ENCODE measurements at regions not wholly inside any gene's neighbourhood (a gene's known extent, or its start where the extent isn't known, plus 50 kb on each side); places are given as distances from the start of the nearest gene placed in this dataset.

DNA sequence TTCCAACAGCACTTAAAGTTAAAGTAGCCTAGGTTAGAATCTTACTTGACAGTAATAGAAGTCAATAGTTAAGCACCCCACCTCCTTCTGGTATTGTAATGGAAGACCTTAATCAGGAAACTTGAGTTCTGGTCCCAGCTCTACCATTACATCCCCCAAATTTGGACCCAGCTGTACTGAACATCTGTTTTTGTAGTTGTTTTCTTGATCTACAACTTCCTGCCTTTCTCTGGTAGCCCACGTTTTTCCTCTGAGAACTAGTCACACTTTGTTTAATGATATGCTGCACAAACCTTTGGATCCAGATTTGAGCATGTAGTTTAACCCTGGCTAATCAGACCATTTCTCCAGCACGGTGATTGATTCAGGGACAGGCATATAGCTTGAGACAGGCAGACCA lies 505.0 kb downstream of the HS3ST4 start:
- no peak overlapping the region for H3K4me2 ChIP-seq (ENCODE audit: control insufficient read depth, extremely low read depth, insufficient read depth, low read depth, low read length)
- H3K9ac ChIP-seq (ENCODE audit: control insufficient read depth, extremely low read depth, insufficient read depth, low read length): no peak overlapping the region
- H4K20me1 ChIP-seq (ENCODE audit: control insufficient read depth, extremely low read depth, insufficient read depth, low read length): no peaks in the 10 kb centered on the region
- no peaks in the 10 kb centered on the region for H3K27me3 ChIP-seq (ENCODE audit: control insufficient read depth, extremely low read depth, insufficient read depth, low read length)
- FAIRE-seq (no peak), DNase-seq (ENCODE audit: low read depth, low spot score) (no peak)
- H3K36me3 ChIP-seq (ENCODE audit: control insufficient read depth in 2 of 2, extremely low read depth in 1 of 2, insufficient read depth in 2 of 2, low read length in 2 of 2): no peaks in the 10 kb centered on the region
- no peaks in the 10 kb centered on the region for H3K9me1 ChIP-seq (ENCODE audit: control insufficient read depth, extremely low read depth, insufficient read depth, low read length)
- dilution Hi-C loops (cut with MboI; ENCODE audit: extremely low pct_ligation_motif_present, low sequenced_read_pairs): no loop called here
- no peaks in the 10 kb centered on the region for H3K79me2 ChIP-seq (ENCODE audit: control insufficient read depth, insufficient read depth, low read length)
- H3K4me1 ChIP-seq (ENCODE audit: control insufficient read depth, extremely low read depth, insufficient read depth, low read length): no peaks in the 10 kb centered on the region
- TF ChIP-seq, protein P1, sequence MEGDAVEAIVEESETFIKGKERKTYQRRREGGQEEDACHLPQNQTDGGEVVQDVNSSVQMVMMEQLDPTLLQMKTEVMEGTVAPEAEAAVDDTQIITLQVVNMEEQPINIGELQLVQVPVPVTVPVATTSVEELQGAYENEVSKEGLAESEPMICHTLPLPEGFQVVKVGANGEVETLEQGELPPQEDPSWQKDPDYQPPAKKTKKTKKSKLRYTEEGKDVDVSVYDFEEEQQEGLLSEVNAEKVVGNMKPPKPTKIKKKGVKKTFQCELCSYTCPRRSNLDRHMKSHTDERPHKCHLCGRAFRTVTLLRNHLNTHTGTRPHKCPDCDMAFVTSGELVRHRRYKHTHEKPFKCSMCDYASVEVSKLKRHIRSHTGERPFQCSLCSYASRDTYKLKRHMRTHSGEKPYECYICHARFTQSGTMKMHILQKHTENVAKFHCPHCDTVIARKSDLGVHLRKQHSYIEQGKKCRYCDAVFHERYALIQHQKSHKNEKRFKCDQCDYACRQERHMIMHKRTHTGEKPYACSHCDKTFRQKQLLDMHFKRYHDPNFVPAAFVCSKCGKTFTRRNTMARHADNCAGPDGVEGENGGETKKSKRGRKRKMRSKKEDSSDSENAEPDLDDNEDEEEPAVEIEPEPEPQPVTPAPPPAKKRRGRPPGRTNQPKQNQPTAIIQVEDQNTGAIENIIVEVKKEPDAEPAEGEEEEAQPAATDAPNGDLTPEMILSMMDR (optimal IDR thresholded peaks at IDR 0.05 in 1 of 3, IDR thresholded peaks at IDR 0.05 in 1 of 3, conservative IDR thresholded peaks at IDR 0.05 in 1 of 3; ENCODE audit: extremely low read depth in 1 of 3, insufficient read depth in 2 of 3, low read length in 3 of 3): no peak
- no peak for TF ChIP-seq EZH2 (IDR thresholded peaks at IDR 0.05; ENCODE audit: low read length)
- H3K9me3 ChIP-seq (ENCODE audit: control insufficient read depth, low read depth, low read length): peaks cover 3% of the 10 kb centered on the region
- no peak overlapping the region for H3K4me3 ChIP-seq (ENCODE audit: control insufficient read depth in 2 of 3, extremely low read depth in 1 of 3, insufficient read depth in 2 of 3, low read depth in 1 of 3, low read length in 3 of 3)
- H3K27ac ChIP-seq (ENCODE audit: control insufficient read depth, insufficient read depth, low read length): no peak overlapping the region
- no peak overlapping the region for H2AFZ ChIP-seq (ENCODE audit: control insufficient read depth, low read length)

DNA sequence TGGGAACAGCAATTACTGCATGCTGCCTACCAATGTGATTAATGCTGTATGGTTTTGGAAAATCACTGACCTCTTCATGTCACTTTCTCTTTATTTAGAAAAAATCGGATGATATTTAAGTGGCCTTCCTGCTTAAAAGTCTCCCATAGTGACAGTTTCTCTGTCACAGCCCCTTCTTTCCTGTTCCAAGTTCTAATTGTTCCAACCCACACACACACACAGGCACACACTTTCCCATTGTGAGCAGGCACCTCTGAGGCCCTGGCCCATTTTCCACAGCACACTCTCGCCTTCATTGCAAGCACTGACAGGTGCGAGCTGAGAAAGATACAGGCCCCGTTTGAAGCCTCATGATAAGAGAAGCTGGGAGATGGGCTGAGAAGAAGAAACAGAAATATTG lies 505.9 kb downstream of the HS3ST4 start:
- dilution Hi-C loops (cut with MboI; ENCODE audit: extremely low pct_ligation_motif_present, low sequenced_read_pairs): no loop called here
- Histone ChIP-seq H3K27me3 (ENCODE audit: control insufficient read depth, extremely low read depth, insufficient read depth, low read length) (no peaks in the 10 kb centered on the region), H3K9me3 (ENCODE audit: control insufficient read depth, low read depth, low read length) (peaks cover 3% of the 10 kb centered on the region), H3K4me1 (ENCODE audit: control insufficient read depth, extremely low read depth, insufficient read depth, low read length) (no peaks in the 10 kb centered on the region), H4K20me1 (ENCODE audit: control insufficient read depth, extremely low read depth, insufficient read depth, low read length) (no peaks in the 10 kb centered on the region), H3K9me1 (ENCODE audit: control insufficient read depth, extremely low read depth, insufficient read depth, low read length) (no peaks in the 10 kb centered on the region), H3K27ac (ENCODE audit: control insufficient read depth, insufficient read depth, low read length) (no peak overlapping the region), H3K4me3 (ENCODE audit: control insufficient read depth in 2 of 3, extremely low read depth in 1 of 3, insufficient read depth in 2 of 3, low read depth in 1 of 3, low read length in 3 of 3) (no peak overlapping the region), H3K79me2 (ENCODE audit: control insufficient read depth, insufficient read depth, low read length) (no peaks in the 10 kb centered on the region), H3K9ac (ENCODE audit: control insufficient read depth, extremely low read depth, insufficient read depth, low read length) (no peak overlapping the region), H2AFZ (ENCODE audit: control insufficient read depth, low read length) (no peak overlapping the region), H3K36me3 (ENCODE audit: control insufficient read depth in 2 of 2, extremely low read depth in 1 of 2, insufficient read depth in 2 of 2, low read length in 2 of 2) (no peaks in the 10 kb centered on the region), H3K4me2 (ENCODE audit: control insufficient read depth, extremely low read depth, insufficient read depth, low read depth, low read length) (no peak overlapping the region)
- FAIRE-seq (no peak), DNase-seq (ENCODE audit: low read depth, low spot score) (no peak)
- TF ChIP-seq, protein P1 (optimal IDR thresholded peaks at IDR 0.05 in 1 of 3, IDR thresholded peaks at IDR 0.05 in 1 of 3, conservative IDR thresholded peaks at IDR 0.05 in 1 of 3; ENCODE audit: extremely low read depth in 1 of 3, insufficient read depth in 2 of 3, low read length in 3 of 3): no peak
- no peak for TF ChIP-seq EZH2 (IDR thresholded peaks at IDR 0.05; ENCODE audit: low read length)
